GM04504 (cell line): ENCODE measurements at regions not wholly inside any gene's neighbourhood (a gene's known extent, or its start where the extent isn't known, plus 50 kb on each side); places are given as distances from the start of the nearest gene placed in this dataset.

ENCODE experiments used
- DNase-seq: peaks from one replicate; pipeline ENCODE4 v3.0.0-alpha.2; 2012; ENCODE audit warnings: low read depth

DNA sequence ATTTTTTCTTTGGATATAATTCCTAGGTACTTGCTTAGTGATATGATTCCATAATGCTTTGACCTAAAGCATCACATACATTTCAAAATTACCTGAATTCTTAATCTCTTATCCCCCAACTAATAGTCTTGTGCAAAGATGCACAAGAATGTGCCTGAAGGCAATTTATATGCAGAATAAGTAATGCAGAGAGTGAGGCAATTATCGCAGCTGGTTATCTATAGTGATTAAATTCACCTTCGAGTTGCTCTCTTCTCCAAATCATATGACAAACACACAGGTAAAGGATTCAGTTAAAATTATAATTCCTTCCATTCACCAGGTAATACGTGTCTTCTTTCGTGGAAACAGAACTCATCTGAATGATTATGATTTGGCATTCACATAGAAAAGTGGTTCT lies 717.3 kb downstream of the MRPL39 start:
- DNase-seq, result no peak

- DNase-seq, result no peak
Observed at GRCh38 chr21:24881506-24881905, 725.8 kb downstream of the MRPL39 start.

DNA sequence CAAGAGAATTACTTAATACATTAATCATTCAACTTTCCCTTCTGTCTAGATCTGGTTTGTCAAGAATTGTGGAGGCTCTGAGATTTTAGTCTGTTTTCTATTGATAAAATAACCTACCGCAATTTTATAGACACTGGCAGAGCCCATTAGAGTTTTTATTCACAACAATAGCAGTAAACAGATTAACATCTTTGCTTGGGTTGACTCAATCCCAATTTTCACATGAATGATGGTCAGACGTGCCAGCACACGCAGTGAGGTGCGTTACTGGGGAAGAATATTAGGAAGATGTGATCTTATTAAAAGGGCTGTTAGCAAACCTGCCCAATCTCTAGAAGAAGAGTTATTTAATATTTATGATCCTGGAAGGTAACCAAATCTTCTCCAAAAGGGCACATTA lies 736.6 kb downstream of the MRPL39 start:
- no peak for DNase-seq

GRCh38 chr21:24869862-24870261 lies 737.4 kb downstream of the MRPL39 start:
- no peak for DNase-seq

DNA sequence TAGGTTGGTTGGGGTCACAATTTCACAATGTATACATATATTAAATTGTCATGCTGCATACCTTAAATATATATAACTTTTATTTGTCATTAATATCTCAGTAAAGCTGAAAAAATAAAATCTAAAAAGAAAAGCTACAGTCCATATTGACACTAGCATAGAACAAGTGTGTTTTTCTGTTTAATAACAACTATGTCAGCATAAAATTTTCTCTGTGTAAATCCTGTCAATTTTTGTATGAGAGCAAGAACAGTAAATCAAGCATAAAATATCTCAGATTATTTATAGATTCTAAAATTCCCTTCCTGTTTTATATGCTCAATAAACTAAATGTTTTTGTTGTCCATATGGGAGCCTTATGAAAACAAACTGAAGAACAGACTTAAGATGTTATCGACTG lies 739.2 kb downstream of the MRPL39 start:
- DNase-seq, result no peak

- DNase-seq, result no peak
Observed at GRCh38 chr21:24861471-24861870, 745.8 kb downstream of the MRPL39 start.

DNA sequence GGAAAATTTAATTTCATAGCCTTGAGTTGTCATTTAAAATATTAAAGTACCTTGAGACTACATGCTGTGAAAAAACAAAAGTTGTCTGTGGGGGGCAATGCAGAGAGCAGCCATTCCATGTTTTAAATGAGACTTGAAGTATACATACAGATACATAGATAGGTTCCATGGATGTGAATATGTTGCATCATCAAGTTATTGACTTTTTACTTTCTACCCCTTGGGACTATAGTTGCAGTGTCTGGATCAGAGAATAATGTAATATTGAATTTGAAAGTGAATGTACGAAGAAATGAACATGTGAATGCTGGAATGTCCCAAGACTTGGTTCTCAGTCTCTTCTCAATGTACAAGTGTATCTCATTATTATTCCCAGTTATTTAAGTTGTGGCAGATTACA lies 751.0 kb downstream of the MRPL39 start:
- DNase-seq, result no peak

GRCh38 chr21:24852610-24853195 lies 754.6 kb downstream of the MRPL39 start:
- DNase-seq, result no peak

GRCh38 chr21:24850121-24850520 lies 757.2 kb downstream of the MRPL39 start:
- DNase-seq, result no peak

DNA sequence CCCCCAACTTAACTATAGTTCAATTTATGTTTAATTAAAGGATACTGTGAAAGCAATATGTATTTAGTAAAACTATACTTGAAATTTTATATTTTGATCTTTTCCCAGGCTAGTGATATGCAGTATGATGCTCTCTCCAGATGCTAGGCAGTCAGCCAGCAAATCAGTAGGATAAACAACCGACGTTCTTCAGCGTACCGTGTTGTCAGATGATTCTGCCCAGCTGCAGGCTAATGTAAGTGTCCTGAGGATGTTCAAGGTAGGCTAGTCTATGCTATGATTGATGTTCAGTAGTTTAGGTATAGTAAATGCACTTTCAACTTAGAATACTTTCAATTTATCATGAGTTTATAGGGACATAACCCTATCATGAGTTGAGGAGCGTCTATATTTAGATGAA lies 762.6 kb downstream of the MRPL39 start:
- DNase-seq, result no peak

DNA sequence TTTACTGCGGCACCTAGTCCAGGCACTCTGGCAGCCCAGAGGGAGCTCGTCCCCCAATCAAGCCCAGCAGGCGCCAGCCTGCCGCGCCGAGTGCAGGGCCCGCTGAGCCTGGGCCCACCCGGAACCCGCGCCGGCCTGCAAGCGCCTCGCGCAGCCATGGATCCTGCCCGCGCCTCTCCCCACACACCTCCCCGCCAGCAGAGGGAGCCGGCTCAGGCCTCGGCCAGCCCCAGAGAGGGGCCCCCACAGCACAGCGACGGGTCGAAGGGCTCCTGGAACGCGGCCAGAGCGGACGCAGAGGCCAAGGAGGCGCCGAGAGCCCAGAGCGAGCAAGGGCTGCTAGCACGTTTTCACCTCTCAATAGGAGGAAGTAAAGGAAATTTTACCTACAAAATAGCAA lies 767.0 kb downstream of the MRPL39 start:
- no peak for DNase-seq

- no peak for DNase-seq
Observed at GRCh38 chr21:24832961-24833360, 774.3 kb downstream of the MRPL39 start.

GRCh38 chr21:24829397-24829796 lies 777.9 kb downstream of the MRPL39 start:
- DNase-seq, result no peak

GRCh38 chr21:24826822-24827221 lies 780.5 kb downstream of the MRPL39 start:
- no peak for DNase-seq

GRCh38 chr21:24825348-24825747 lies 781.9 kb downstream of the MRPL39 start:
- no peak for DNase-seq

- DNase-seq, result no peak
Observed at GRCh38 chr21:24824209-24824608, 783.1 kb downstream of the MRPL39 start.

DNA sequence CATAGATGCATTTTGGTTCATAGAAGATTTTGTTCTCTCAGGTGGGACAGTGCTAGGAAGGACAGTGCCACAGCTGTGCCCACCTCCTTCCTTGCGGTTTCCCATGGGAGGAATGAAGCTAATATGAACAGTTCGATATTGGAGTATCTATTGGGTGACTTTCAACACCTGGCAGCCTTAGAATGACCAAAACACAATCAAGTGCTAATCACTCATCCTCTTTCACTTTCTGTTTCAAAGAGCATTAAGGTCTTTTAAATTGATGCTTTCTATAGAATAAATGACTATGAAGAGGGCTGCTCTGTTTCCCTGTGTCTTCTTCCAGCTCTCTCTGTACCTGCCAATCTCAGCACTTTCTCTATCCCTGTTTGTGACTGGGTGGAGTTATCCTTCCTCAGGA lies 784.0 kb downstream of the MRPL39 start:
- no peak for DNase-seq

DNA sequence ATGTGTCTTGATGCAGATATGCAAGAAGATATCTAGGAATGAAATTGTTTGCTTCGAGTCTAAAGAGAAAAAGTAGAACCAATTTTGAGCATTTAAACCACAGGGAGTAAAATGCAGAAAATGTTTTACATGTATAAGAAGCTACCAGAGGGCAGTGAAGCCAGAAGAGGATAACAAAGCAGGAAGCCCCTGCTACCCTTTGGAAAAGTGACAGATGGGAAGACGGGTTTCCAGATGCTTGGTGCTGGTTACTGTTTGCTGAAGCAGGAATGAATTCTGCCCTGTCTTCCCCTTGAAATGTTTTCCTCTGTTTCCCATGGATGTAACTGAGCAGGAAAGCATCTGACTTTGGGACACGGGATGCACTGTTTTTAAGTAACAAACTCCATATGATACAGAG lies 822.2 kb downstream of the MRPL39 start:
- DNase-seq, result no peak

DNA sequence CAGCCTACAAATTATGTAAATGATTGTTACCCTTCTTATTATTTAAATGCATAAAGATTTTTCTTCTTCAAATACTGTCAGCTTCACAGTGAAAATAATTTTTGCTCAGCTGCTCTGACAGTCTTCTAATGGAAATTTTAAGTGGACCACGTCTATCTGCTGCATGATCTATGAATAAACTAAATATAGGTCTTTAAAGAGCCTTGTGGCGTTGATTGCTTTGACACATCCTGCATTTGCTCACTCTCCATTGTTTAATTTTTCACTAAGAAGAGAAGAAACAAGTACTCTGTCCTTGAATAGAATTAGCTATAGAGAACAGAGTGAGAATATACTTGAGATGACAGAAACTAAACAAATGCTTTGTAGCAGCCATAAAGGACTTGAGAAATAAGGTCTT lies 826.1 kb downstream of the MRPL39 start:
- DNase-seq, result no peak

GRCh38 chr21:24759348-24760075 lies 847.8 kb downstream of the MRPL39 start:
- DNase-seq, result no peak

GRCh38 chr21:24738063-24738462 lies 869.2 kb downstream of the MRPL39 start:
- no peak for DNase-seq

GRCh38 chr21:24737296-24737850 lies 869.9 kb downstream of the MRPL39 start:
- DNase-seq, result no peak

DNA sequence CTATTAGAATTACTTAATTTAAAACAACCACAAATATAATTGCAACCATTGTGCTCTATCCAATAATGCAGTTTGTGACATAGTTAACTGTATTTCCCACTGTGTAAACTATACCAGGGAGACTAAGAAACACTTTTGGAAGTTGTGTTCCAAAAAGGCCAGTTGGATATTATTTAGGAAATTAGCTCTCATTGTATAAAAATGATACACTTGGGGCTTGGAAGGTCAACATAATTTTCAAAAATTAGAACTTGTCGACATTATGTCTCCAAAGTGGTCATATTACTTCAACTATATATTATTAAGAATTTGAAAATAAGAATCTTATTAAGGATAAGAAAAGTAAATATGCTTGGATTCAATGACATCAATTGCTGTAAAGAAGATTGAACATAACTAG lies 876.6 kb downstream of the MRPL39 start:
- no peak for DNase-seq

GRCh38 chr21:24729568-24729967 lies 877.7 kb downstream of the MRPL39 start:
- no peak for DNase-seq
